Fibroblast of skin of right biceps (primary cell): ENCODE measurements at regions not wholly inside any gene's neighbourhood (a gene's known extent, or its start where the extent isn't known, plus 50 kb on each side); places are given as distances from the start of the nearest gene placed in this dataset.
A peak's percentile ranks its signal among the peaks of the same experiment; 100 is the strongest.
"Not testable (repeated sequence)": the region's sequence is repeated elsewhere in the genome, so short reads cannot be mapped to it uniquely, and the experiment has no call there.

Experiments used
- DNase-seq: peaks from one replicate; pipeline ENCODE4 v3.0.0-alpha.2; 2013

DNA sequence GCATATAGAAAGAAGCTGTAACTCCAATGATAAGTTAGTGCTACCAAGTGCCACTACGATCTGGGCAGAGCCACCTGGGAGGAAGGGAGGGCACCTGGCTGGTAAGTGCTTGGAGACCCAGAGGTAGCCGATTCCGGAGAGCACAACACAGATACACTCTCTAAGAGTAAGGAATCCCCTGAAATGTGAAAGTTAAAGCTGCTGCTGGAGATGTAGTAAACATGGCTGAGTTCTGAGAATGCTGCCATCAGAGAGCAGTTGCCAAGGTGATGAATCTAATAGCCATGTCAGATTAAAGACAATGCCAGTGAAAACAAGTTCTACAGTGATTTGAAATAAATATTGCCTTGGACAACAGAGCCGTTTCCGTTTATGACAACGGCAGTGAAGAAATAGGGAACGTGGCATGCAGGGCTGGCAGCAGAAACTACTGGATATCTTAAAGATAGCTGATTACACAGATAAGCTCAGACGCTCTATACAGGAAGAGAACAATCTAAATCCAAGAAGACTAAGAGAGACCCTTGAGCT, 561.2 kb upstream of the C9orf72 start:
- no peak for DNase-seq

DNA sequence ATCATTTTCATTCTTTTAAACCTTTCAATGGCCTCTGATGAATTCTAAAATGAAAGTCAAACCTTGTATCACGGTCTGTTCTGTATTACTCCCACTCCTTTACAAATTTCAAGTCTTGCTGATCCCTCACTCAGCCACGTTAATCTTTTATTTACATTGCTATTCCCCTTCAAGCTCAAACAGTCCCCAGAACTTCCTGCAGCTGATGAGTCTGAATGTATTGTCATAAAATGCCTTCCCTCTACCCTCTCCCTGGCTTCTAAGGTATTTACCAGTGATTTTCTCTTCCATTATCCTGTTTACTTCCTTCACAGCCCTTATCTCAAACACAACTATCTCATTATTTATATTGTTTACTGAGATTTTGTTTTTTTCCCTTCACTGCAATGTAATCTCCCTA, 562.3 kb upstream of the C9orf72 start:
- no peak for DNase-seq

DNA sequence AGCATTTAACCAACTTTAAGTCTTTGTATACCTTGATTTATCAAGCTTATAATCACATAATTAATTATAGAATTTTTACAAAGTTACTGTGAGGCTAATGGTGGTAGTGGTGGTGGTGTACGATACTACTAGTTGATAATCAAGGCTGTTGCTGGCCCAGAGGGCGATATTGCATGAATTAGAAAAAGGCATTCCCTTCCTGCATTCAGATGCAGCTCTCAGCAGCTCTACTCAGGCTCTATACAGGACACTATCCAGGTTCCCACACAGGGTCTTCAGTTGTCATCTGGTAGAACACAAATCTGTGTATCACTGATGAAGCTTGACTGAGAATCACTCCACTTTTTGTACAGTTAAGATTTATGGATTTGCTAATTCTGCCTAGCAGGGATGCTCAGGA, 562.8 kb upstream of the C9orf72 start:
- DNase-seq = no peak

DNA sequence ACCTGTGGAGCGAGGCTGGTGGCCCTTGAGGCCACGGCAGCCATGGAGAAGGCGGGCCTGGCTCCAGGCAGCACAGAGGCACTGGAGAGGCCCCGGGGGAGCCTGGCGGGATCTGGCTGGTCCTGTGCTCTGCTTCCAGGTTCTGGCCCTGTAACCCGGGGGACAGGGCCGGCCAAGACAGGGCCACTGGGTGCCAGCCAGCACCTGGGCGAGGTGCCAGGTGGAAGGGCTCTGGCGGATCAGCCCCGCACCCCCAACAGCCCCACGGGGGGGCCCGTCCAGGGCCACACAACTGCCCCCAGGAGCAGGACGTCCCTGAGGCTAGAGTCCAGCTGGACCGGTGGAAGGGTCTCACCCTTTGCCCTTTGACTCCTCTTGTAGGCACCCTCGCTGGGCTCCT, 574.1 kb upstream of the C9orf72 start:
- not testable (repeated sequence) for DNase-seq

DNA sequence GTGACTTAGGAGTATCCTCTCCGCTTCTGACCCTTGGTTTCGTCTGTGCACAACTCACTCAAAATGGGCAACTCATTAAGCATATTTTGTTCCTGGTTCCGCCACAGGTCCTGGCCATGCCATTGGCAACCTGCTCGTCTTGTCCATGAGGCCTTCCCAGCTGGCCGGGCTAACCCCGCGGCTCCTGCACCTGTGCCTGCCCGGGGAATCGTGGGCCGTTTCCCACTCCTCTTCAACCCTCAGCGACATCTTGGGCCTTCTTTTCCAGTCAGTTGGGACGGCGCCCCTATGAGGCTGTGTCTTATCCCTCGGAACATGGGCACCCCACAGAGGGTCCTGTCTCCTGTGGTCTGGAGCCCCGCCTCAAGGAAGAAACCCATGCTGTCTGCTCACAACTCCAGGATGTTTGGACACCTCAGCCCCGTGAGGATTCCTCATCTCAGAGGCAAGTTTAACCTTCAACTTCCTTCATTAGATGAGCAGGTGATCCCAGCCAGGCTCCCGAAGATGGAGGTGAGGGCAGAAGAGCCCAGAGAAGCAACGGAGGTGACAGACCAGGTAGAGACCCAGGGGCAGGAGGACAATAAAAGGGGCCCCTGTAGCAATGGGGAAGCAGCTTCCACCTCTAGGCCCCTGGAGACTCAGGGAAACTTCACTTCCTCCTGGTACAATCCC, 574.8 kb upstream of the C9orf72 start:
- not testable (repeated sequence) for DNase-seq

DNA sequence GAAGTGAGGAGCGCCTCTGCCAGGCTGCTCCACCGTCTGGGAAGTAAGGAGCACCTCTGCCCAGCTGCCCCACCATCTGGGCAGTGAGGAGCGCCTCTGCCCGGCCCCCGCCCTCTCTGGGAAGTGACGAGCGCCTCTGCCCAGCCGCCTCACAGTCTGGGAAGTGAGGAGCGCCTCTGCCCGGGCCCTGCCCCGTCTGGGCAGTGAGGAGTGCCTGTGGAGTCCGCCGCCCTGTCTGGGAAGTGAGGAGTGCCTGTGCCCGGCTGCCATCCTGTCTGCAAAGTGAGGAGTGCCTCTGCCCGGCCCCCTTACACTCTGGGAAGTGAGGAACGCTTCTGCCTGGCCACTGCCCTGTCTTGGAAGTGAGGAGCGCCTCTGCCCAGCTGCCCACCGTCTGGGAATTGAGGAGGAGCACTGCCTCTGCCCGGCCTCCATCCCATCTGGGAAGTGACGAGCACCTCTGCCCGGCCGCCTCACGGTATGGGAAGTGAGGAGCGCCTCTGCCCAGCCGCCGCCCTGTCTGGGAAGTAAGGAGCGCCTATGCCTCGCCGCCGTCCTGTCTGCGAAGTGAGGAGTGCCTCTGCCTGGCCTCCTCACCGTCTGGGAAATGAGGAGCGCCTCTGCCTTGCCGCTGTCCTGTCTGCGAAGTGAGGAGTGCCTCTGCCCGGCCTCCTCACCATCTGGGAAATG, 576.2 kb upstream of the C9orf72 start:
- DNase-seq = not testable (repeated sequence)

DNA sequence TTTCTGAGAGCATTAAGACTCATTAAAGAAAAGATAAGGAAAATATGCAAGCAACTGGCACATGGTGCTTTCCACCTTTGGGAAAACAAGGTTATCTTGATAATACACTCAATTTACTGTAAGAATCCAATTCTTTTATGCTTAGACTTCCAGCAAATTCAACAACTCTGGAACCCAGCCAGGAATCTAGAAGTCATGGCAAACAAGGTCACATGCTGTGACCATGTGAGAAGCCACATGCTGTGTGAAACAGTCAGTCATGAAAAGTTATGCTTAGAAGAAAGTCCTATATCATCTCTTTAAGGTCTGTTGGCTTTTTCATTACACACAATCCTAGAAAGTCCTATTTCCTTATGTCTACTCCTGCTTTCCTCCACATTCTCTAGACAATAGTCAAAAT, 581.8 kb upstream of the C9orf72 start:
- DNase-seq = no peak

DNA sequence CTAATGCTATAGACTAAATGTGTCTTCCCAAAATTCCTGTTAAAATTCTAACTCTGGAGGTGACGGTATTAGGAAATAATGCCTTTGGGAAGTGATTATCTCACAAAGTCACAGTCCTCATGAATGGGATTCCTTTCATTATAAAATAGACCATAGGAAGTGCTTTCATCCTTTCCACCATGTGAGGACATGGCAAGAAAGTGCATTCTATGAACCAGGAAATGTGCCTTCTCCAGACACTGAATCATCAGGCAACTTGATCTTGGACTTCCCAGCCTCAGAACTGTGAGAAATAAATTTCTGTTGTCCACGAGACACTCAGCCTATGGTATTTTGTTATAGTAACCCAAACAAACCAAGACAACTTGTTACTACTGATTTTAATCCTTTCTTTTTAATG, 582.4 kb upstream of the C9orf72 start:
- DNase-seq = no peak

DNA sequence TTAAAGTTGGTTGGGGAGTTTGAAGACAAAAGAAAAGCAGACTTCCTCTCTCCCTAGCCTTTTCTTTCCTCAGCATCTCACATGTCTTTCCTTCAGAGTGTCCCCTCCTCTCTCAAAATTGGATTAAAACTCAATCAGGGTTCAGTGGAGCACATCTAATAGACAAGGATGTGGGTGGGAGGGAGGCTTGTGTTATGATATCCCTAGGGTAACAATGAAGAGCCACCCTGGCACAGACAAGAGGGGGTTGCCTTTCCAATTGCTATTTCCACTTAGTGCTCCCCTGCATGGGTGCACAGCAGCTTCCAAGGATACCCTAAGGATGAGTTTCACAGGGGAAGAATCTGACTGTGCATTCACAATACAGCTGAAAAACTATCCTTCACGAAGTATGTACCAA, 585.2 kb upstream of the C9orf72 start:
- DNase-seq = no peak

DNA sequence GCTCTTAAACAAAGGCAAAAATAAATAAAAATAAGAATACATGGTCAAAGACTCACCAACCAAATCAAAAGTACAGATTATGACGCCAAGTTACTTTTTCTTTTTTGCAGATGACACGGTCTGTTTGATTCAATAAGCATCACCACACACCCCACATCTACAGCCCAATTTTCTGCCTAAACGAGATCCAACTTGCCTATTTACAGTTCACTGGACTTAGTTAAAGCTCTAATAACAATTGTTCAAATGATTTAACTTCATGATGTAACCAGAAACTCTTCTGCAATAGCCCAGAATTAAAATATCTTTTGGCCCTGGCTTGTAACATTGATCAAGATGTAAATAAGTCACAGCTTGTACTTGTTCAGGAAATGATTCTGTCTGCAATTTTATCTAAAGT, 590.3 kb upstream of the C9orf72 start:
- DNase-seq = no peak

DNA sequence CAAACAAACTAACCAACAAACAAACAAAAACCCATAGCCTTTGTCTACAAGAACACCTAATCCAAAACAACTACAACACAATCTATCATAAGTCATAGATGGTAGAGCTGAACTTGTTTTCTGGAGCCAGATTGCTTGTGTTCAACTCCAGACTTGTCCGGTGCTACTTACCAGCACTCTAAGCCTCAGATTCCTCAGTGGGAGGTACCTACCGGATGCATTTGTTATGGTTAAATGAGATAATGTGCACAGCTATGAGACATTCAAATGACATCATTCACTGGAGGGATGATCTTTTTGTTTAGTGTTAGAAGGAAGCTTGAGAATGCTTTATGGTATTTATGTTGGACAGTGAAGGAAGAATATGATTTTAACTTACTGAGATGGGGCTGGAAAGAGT, 592.9 kb upstream of the C9orf72 start:
- DNase-seq = no peak

DNA sequence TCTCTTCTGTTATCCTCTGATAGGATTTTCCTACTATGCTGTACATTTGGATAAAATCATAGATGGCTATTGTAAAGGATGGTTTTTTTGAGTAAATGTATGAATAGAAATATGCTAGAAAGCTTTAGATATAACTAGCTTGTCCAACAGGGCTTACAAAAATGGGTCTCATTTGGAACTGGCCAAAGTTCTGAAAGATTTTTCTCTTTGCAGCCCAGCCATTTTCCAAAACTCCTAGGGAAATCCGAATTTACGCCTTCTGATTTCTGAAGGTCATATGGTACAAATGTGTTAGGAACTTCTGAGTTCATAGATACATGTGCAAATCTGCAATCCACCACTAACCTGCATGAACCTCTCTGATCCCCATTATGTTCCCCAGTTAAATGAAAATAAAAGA, 603.9 kb upstream of the C9orf72 start:
- DNase-seq = no peak

DNA sequence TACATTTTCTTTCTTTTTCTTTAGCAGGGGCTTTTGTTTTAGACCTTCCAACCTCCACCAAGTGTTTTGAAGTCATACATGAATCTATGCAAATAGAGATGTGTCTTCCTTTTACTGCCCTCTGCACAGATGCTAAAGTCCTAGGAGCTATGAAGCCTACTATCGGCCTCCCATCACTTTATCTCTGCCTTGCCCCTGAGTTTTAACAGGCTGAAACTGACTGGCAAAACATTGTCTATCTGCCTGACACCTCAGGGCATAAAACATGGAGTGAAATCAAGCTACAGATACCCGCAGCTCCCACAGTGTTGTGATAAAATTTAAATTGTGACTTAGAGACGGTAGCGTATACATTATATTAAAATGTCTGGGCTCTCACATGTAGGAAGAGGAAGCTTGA, 604.6 kb upstream of the C9orf72 start:
- no peak for DNase-seq

DNA sequence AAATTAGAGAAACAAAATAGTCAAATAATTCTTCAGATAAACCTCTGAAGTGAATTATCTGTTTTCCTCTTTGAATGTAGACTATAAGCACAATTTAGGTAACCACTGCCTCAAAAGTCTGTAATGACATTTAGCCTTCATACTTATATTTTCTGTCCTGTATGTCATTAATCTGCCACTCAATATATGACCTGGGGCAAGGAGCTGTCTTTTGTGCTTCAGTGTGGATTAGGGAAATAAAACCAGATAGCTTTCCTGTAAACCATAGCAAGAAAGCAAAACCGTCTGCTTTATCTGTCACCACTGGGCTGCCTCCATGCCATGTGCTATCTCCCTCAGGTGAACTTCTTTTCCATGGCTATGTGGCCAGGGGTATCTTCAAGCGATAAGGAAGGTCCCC, 606.6 kb upstream of the C9orf72 start:
- no peak for DNase-seq

DNA sequence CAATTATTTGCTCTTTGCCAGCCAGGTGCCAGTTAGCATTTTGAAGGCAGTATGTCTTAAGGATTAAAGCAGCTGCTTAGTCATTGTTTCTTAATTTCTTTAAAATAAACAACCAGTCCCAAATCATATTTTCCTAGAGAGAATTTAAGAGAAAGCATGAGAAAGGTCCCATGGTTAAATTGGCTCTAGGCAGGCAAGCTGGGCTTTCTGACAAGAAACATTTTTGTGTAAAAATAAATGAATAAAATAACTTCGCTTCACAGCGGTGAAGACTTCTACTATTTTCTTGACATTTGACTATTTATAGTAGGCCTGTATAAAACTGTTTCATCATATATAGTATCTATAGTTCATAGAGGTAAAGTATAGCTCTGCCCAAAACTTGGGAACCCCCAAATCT, 617.7 kb upstream of the C9orf72 start:
- DNase-seq = no peak

DNA sequence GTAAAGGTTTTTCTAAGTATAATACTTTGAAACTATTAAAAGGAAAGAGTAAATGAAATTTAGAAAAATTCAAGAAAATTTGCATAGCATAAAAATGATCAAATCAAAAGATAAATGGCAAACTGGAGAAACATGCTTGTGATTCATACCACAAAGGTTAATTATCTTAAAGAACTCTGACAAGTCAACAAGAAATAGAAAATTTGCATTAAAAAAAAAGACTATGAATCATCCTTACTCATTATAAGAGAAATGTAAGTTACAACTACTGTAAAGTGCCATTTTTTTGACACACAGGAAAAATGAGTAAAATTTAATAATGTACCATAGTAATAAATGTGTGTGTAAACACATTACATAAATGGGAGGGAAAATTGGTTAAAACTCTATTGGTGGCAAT, 624.4 kb upstream of the C9orf72 start:
- peak; percentile 6 for DNase-seq

DNA sequence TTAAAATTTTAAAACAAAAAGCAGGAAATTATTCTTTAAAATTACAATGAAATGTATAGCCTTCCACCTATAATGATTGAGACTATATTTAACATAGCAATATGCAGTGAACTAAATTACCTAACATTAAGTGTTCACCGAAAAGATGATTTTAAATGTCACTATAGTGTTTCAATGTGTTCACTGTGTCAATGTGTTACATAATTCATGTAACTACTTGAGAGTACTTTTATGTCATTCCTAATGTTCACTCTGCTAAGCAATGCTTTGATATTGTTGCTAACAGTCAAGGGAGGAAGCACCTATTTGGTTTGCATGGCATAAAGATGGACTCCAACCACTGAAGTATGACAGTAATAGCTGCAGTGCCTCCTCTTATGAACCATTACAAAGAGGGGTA, 629.8 kb upstream of the C9orf72 start:
- DNase-seq = no peak

DNA sequence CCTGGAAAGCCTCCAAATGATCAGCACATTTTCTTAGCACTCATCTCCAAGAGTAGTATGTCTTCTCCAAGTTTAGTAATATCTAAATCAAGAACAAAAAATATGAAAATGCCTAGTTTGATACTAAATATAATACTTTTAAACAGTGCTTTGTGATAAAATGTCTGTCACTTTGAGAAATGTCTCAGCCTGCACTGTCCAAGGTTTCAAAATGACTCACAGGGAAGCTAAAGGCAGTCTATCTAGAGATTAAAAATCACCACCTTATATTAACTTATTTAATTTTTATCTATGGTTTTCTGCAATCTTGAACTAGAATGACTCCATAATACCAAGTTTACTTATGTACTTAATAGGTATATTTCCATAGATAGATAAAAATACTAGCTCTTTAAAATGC, 633.0 kb upstream of the C9orf72 start:
- no peak for DNase-seq

DNA sequence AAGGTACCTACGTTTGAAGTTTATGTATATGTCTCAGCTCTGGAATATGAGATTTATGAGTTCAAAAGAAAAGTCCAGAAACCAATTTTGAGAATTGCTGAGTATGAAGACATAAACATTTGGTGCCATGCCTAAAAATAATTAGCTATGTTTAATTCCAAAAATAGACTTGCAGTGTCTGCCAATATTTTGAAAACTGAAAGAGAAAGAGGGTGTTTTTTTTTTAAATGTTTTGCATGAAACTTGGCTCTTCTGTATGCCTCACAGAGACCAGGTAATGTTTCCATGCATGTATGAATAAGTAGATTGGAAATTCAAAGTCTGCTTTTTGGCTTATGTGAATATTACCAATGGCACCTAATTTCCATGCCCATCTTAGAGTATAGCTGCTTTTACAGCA, 634.4 kb upstream of the C9orf72 start:
- no peak for DNase-seq

DNA sequence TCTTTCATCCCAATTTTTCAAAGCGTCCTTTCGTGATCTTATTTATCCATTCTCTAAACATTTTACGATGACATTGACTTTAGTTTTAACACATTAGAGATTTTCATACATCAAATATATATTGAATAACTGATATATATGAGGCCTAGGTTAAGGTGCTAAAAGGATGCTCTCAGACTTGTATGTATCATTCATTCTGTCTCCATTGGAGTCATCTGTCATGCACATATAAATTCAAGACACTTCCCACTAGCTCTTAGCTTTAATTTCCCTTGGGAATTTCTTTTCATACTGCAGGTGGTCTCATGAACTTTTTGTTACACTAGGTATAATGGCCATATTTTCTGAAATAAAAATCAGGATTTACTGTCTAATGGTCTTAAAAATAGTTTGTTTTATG, 635.8 kb upstream of the C9orf72 start:
- DNase-seq = no peak

DNA sequence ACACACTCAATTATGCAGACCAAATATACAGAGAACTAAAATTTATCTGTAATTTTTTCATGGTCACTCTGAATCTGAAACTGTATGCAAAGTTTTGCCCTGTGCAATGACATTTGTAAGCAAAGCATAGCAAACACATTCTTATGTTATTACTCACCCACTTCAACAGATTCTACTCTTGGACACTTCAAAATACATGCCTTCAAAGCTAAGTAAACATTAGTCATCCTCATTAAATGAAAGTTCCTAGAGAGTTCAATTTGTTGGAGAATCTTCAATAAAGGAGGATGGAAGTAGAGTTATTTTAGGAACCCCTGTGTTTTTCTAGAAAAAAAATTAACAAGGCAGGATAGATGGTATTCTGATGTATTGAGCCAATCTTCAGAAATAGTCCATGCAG, 639.7 kb upstream of the C9orf72 start:
- peak; percentile 85 for DNase-seq

DNA sequence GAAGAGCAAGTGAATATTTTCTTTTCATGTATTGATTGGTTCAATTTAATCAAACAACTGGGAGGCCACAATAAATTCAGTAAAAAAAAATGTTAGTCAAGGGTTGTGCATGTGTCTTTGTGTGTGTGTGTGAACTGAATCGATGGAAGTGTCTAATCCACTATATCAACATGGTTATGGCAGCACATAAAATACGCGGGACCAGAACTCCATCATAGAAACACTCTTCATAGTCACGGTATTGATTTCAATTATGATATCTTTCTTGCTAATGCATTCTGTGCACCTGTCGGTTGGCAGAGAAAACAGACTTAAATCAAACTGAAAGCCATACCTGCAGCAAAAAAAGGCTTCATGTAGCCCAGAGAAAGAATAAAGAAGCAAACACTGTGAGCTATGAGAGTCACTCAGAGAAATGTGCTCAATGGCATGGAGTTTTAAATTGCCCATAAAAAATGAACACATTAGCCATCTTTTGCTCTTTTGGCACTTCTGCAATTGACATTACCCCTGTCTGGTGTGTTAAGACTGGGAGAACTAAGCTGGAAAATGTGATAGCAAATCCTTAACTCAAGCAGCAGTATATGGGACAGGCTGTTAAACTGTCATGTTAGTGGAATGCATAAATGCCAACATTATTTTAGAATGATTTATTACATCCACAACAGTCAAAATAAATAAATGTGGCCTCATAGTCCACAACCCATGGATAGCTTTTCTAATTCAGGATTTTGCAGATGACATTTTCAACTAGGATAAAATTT, 642.4 kb upstream of the C9orf72 start:
- DNase-seq = no peak

DNA sequence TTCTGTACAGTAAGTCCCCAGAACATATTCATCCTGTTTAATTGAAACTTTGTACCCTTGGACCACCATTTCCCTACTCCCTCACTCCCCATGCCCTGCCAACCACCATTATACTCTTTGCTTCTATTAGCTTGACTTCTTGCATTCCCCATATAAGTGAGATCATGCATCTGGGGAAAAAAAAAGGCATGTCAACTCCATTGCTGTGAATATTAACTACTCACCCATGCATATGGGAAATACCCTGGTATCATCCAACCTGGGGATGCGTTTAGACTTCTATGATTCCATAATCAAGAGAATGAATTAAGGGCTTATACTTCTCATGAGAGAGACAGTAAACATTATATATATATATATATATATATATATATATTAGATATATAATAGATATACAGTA, 659.4 kb upstream of the C9orf72 start:
- DNase-seq = no peak
